ENCODE measurements at regions not wholly inside any gene's neighbourhood (a gene's known extent, or its start where the extent isn't known, plus 50 kb on each side); places are given as distances from the start of the nearest gene placed in this dataset.

GRCh38 chr17:70868149-70868548, 698.8 kb downstream of the KCNJ2 start:
- H4K20me1 ChIP-seq (ENCODE audit: insufficient read depth, poor library complexity, severe bottlenecking) = no peaks in the 10 kb centered on the region
- no peaks in the 10 kb centered on the region for H3K36me3 ChIP-seq (replicated peaks; ENCODE audit: insufficient read depth, low read depth)
- no peaks in the 10 kb centered on the region for H3K27me3 ChIP-seq
- H3K4me3 ChIP-seq = no peak overlapping the region
- DNase-seq (ENCODE audit: low spot score) = no peak
- H3K9me3 ChIP-seq (ENCODE audit: low read depth) = no peaks in the 10 kb centered on the region
- no peak overlapping the region for H2AFZ ChIP-seq
- H3K79me2 ChIP-seq = no peaks in the 10 kb centered on the region
- H3K9me2 ChIP-seq (replicated peaks; ENCODE audit: insufficient read depth) = no peaks in the 10 kb centered on the region
- H3K4me2 ChIP-seq = no peak overlapping the region
- WGBS (ENCODE audit: low lambda C conversion rate, missing lambda C conversion rate) = 69% methylated on average over 2 of the region's 2 CpGs
- TF ChIP-seq CTCF (IDR thresholded peaks at IDR 0.05; ENCODE audit: poor library complexity) (no peak), EZH2phosphoT487 (IDR thresholded peaks at IDR 0.05; ENCODE audit: low read depth, severe bottlenecking, unreplicated experiment) (no peak), EZH2 (IDR thresholded peaks at IDR 0.05; ENCODE audit: borderline replicate concordance) (no peak)
- no peak overlapping the region for H3K27ac ChIP-seq
- peaks cover 14% of the 10 kb centered on the region for H3K4me1 ChIP-seq (ENCODE audit: insufficient read depth)

GRCh38 chr17:70869402-70870085, 700.2 kb downstream of the KCNJ2 start:
- 61% methylated on average over 2 of the region's 2 CpGs for WGBS (ENCODE audit: low lambda C conversion rate, missing lambda C conversion rate)
- Histone ChIP-seq H3K36me3 (replicated peaks; ENCODE audit: insufficient read depth, low read depth) (no peaks in the 10 kb centered on the region), H3K4me3 (no peak overlapping the region), H3K9me3 (ENCODE audit: low read depth) (no peaks in the 10 kb centered on the region), H3K79me2 (no peaks in the 10 kb centered on the region), H3K9me2 (replicated peaks; ENCODE audit: insufficient read depth) (no peaks in the 10 kb centered on the region), H2AFZ (no peak overlapping the region), H4K20me1 (ENCODE audit: insufficient read depth, poor library complexity, severe bottlenecking) (no peaks in the 10 kb centered on the region), H3K4me2 (no peak overlapping the region), H3K27ac (no peak overlapping the region), H3K27me3 (no peaks in the 10 kb centered on the region), H3K4me1 (ENCODE audit: insufficient read depth) (peaks cover 14% of the 10 kb centered on the region)
- no peak for DNase-seq (ENCODE audit: low spot score)
- TF ChIP-seq CTCF (IDR thresholded peaks at IDR 0.05; ENCODE audit: poor library complexity) = no peak
- no peak for TF ChIP-seq EZH2 (IDR thresholded peaks at IDR 0.05; ENCODE audit: borderline replicate concordance)
- no peak for TF ChIP-seq EZH2phosphoT487 (IDR thresholded peaks at IDR 0.05; ENCODE audit: low read depth, severe bottlenecking, unreplicated experiment)

- Histone ChIP-seq H3K4me3 (no peak overlapping the region), H2AFZ (no peak overlapping the region), H3K4me1 (ENCODE audit: insufficient read depth) (peaks cover 14% of the 10 kb centered on the region), H3K79me2 (no peaks in the 10 kb centered on the region), H3K4me2 (no peak overlapping the region), H3K27me3 (no peaks in the 10 kb centered on the region), H3K9me3 (ENCODE audit: low read depth) (no peaks in the 10 kb centered on the region), H3K36me3 (replicated peaks; ENCODE audit: insufficient read depth, low read depth) (no peaks in the 10 kb centered on the region), H4K20me1 (ENCODE audit: insufficient read depth, poor library complexity, severe bottlenecking) (no peaks in the 10 kb centered on the region), H3K9me2 (replicated peaks; ENCODE audit: insufficient read depth) (no peaks in the 10 kb centered on the region), H3K27ac (no peak overlapping the region)
- TF ChIP-seq EZH2 (IDR thresholded peaks at IDR 0.05; ENCODE audit: borderline replicate concordance) (no peak), EZH2phosphoT487 (IDR thresholded peaks at IDR 0.05; ENCODE audit: low read depth, severe bottlenecking, unreplicated experiment) (no peak)
- WGBS (ENCODE audit: low lambda C conversion rate, missing lambda C conversion rate) = 15% methylated on average over 1 of the region's 1 CpG
- DNase-seq (ENCODE audit: low spot score) = no peak
These were observed 702.0 kb downstream of the KCNJ2 start for GRCh38 chr17:70871180-70871818.

- Histone ChIP-seq H3K9me2 (replicated peaks; ENCODE audit: insufficient read depth) (no peaks in the 10 kb centered on the region), H3K9me3 (ENCODE audit: low read depth) (no peaks in the 10 kb centered on the region), H3K27ac (no peak overlapping the region), H3K4me1 (ENCODE audit: insufficient read depth) (peaks cover 14% of the 10 kb centered on the region), H3K4me2 (no peak overlapping the region), H3K36me3 (replicated peaks; ENCODE audit: insufficient read depth, low read depth) (no peaks in the 10 kb centered on the region), H3K4me3 (no peak overlapping the region), H3K27me3 (no peaks in the 10 kb centered on the region), H2AFZ (no peak overlapping the region), H4K20me1 (ENCODE audit: insufficient read depth, poor library complexity, severe bottlenecking) (no peaks in the 10 kb centered on the region), H3K79me2 (no peaks in the 10 kb centered on the region)
- 57% methylated on average over 3 of the region's 3 CpGs for WGBS (ENCODE audit: low lambda C conversion rate, missing lambda C conversion rate)
- no peak for DNase-seq (ENCODE audit: low spot score)
- TF ChIP-seq EZH2phosphoT487 (IDR thresholded peaks at IDR 0.05; ENCODE audit: low read depth, severe bottlenecking, unreplicated experiment) = no peak
- no peak for TF ChIP-seq EZH2 (IDR thresholded peaks at IDR 0.05; ENCODE audit: borderline replicate concordance)
- TF ChIP-seq CTCF (IDR thresholded peaks at IDR 0.05; ENCODE audit: poor library complexity) = no peak
These were observed 702.8 kb downstream of the KCNJ2 start for GRCh38 chr17:70872103-70872502.

Data from hepatocyte (in vitro differentiated cells).